GM18498 (cell line): ENCODE measurements at regions not wholly inside any gene's neighbourhood (a gene's known extent, or its start where the extent isn't known, plus 50 kb on each side); places are given as distances from the start of the nearest gene placed in this dataset.

ENCODE experiments used
- ATAC-seq: cut with Tn5 transposase; IDR thresholded peaks from one replicate; pipeline ENCODE4 v1.9.1; 2021; ENCODE audit warnings: mild to moderate bottlenecking, moderate library complexity; ENCODE audit not compliant: unreplicated experiment

DNA sequence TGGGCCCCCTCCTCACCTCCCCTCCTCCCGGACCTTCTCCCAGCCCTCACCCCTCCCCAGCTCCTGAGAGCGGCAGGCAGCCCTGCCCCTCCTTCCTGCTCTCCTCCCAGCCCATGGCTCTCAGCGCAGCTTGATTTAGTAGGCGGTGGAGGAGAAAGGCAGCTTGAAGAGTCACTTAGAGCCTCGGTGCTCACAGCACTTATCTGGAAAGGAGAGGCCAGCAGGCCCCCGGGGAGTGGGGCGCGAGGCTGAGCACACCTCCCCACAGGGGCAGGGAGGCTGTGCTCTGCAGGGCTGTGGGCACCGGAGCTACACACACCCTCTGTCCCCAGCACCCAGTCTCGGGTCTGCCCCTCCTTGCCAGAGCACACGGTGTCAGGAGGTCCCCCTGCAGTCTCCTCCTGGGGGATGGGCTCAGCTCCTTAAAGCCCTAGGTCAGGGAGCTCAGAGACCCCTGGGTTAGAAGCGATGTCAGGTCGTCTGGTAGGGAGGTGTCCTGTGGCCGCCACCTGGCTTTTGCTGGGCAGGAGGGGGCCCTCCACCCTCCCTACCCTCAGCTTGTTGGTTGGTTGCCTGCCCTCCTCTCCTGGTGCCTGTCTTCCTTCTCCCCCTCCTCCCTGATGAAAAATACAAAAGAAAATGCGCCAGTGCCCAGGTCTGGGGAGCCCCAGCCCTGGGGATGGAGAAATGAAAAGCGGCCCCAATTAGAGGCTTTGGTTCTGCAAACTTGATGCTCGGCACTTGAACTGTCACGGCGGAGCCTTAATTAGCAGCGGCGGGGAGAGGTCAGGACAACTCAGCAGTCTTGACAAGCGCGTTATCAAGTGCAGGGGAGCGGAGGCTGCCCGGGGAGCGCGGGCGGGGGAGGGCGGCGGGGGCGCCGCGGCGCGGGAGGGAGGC lies 151.1 kb upstream of the GSE1 start:
- ATAC-seq = no peak

DNA sequence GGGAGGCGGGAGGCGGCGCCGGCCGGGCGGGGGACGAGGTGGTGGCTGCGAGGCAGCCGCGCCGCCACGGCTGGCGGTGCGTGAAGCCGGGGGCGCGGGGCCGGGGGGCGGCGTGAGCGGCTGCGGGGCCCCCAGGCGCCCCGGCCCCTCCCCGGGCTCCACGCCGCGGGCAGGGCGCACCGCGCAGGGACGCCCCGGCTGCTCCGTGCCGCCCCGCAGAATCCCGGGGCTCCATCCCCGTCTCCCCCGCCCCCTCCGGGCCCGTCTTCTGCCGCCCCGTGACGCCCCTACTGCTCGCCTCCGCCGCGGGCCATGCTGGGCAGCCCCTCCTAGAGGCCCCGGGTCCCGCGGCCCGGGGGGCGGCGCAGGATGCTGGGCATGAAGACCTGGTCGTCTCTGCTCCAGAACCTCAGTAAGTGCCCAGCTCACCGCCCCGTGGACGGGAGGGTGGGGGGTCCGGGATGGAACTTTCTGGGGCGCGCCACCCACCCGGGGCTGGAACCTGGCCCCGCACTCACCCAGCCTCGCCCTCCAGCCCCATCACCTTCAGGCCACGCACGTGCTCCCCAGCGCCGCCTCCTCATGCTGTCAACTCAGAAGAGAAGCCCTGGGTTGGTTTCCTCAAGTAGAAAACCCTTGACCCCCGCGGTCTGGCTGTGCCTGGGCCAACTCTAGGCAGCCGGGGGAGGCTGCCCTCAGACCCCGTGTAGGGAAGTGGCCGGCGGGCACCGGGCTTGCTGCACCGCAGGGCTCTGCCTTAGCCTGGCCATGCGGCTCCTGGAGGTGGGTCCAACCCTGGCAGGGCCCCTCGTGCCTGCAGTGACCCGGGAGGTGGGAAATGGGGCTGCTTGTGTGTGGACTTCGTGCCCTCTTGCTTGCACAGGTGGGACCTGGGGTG lies 150.2 kb upstream of the GSE1 start:
- no peak for ATAC-seq

DNA sequence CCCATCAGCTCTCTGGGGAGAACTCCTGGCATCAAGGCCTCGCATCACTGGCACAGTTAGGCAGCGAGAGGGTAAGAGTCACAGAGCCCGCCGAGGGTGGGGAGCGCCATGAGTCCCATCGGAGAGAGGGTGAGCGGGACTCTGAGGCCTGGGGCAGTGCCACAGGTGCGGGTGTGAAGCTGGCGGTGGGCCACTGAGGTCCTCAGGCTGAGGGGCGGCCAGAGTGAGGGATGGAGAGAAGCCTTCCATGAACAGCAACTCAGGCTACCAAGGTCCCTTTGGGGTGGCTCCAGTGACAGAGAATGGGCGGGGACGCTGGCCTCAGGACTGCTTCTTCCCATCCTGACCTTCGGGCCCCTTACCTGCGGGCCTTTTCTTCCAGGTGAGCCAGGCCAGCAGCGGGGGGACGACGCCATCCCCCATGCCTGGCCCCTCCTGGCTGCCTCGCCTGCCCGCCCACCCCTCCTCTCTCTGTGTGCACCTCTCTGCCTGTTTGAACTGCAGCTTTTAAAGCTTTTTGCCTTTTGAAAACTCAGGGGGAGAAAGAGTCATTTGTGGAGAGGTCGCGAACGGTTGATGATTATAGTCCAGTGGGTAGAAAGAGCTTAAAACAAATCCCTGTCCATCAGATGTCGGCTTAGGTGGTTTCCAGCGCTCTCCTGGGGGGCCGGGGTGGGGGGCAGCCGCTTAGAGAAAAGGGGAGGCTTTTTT lies 149.3 kb upstream of the GSE1 start:
- ATAC-seq = no peak

DNA sequence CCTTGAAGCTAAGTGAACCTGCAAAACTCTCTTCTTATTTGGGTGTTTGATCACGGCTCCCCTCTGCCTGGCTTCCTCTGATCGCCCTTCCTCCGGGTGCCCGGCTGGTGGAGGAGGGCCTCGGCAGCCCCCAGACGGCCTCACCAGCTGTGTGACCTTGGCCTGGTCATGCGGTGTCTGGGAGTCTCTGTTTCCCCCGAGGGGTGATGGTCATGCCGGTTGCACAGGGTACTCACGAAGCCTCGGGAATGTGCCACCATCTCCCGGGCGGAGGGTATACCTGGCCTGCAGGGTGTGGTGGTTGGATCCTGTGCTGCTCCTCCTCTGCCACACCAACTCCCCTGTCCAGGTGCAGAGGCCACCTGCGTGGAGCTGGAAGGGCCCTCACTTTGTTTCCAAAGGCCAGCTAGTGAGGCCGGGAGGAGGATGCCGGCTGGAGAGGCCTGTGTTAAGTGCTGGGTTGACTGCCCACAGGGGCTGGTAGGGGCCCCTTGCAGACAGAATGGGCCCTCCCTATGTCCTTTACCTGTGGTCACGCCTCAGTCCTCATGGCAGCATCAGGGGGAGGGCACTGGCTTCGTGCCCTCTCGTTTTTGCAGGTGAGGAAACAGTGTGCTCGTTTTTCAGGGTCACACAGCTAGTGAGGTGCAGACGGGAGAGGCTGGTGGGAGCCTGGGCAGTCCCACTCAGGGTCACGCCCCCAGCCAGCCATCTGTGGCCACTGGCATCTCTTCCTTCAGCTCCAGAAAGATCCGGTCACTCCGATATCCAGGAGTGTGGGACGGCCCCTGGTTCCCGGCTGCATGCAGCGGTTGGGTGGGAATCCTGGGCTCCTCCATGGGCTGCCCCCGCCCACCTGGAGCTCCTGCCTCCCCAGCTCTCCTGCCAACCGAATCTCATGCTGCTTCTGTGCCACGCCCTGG lies 148.5 kb upstream of the GSE1 start:
- ATAC-seq = no peak

DNA sequence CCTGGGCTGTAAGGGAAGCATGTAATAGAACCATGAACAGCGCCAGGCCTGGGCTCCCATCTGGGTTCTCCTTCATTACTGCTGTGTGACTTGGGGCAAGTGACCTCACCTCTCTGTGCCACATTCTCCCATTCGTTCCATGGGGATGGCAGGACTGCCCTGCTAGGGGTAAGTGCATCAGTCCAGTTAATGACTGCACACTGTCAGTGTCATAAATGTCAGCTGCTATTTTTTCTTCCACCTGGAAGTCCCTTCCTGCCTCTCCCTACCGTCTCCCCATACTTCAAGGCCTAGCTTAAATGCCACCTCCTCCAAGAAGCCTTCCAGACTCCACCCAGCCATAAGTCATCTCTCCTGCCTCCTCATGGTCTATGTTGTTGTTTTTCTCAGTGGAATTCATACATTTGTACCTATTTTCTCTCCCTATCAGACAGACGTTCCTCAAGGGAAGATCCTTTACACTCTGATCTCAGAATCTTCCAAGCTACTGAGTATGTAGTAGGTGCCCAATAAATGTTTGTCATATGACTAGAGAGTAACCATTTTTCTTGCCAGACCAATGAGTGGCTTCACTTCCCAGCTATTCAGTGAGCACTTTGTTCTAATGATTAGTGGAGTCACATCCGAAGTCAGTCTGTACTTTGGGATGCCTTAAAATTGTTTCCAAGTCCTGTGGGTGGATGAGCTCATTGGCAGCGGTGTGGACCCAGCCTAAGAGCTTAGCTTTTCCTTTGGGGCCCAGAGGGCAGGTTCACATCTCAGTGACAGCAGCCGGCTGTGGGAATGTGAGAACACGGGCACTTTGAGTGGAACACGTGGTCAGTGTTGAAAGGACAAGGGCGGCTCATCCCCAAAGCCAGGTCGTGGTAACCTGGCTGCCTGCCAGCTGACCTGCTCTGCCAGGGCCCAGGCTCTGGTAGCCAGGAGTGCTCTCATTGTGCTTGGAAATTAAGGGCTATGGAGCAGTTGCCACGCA lies 147.5 kb upstream of the GSE1 start:
- no peak for ATAC-seq

DNA sequence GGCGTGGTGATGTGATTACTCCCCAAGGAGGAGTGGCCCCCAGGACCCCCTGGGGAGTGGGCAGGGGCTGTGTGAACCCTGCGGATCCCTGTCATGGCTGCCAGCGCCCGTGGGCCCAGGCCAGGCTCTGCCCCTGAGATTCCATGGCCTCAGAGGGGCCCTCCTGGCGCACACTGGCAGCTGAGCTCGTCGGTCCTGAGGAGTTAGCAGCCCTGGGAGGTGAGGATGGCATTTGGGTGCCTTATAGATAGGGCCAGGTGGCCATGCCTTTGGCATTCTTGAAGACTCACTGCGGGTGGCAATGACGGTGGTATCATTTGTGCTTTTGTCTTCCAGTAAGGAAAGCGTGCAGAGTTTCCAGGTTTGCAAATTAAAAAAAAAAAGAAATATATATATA lies 146.8 kb upstream of the GSE1 start:
- no peak for ATAC-seq

DNA sequence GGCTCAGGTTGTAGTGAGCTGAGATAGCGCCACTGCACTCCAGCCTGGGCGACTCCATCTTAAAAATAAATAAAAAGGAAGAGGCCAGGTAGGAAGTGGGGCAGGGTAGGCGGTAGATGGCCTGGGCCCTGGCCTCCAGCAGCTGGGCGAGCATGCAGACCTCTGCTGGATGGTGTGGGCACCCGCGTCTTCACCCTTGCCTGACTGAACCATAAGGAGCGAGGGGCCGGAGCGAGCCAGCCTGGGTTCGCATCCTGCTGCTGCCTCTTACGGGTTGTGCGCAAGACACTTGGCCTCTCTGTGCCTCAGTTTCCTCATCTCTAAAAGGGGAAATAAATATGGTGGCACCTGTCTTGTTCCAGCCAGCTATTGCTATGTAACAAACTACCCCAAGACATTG lies 146.1 kb upstream of the GSE1 start:
- no peak for ATAC-seq

DNA sequence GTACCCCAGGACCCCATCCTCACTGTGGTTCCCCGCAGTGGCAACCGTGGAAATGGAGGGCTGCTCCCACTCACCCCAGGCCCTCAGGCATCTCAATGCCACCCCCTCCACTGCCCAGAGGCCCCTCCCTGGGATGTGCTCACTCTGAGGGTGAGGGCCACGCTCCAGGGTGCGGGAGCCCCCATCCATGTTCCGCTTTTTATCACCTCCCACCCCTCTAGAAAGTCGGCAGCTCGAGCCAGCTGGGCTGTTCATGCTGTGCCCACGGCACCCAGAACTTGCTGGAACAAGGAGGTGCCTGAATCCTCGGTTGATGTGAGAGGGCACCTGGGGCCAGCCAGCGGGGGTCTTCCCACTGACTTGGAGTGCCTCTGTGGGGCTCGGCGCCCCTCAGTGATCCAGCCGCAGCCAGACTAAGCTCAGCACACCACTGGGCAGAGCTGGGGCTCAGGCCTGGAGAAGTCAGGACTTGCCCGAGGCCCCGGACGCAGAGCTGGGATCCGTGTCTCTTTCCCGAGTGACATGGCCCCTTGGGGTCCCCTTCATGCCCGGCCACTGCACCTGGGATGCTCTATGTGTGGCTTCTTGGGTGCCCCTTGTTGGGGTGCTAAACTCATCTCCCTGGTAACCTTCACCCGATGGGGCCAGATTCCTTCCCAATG lies 143.1 kb upstream of the GSE1 start:
- no peak for ATAC-seq

DNA sequence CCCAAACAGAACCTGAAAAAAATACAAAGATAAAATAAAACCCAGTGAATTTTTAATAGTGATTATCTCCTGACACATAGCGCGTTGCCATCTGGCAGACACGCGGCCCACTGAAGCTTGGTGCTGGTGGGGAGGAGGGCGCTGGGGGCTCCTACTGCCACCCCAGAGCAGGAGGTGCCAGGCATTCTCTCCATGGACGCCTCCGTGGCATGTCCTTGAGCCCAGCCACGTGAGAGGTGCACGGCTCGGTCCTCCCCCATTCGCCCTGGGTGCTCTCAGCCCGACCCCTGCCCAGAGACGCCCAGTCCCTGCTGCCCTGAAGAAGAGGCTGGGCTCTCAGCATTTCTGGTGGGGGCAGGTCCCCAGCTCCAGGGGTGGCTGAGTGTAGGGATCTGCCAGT lies 142.2 kb upstream of the GSE1 start:
- ATAC-seq = no peak

DNA sequence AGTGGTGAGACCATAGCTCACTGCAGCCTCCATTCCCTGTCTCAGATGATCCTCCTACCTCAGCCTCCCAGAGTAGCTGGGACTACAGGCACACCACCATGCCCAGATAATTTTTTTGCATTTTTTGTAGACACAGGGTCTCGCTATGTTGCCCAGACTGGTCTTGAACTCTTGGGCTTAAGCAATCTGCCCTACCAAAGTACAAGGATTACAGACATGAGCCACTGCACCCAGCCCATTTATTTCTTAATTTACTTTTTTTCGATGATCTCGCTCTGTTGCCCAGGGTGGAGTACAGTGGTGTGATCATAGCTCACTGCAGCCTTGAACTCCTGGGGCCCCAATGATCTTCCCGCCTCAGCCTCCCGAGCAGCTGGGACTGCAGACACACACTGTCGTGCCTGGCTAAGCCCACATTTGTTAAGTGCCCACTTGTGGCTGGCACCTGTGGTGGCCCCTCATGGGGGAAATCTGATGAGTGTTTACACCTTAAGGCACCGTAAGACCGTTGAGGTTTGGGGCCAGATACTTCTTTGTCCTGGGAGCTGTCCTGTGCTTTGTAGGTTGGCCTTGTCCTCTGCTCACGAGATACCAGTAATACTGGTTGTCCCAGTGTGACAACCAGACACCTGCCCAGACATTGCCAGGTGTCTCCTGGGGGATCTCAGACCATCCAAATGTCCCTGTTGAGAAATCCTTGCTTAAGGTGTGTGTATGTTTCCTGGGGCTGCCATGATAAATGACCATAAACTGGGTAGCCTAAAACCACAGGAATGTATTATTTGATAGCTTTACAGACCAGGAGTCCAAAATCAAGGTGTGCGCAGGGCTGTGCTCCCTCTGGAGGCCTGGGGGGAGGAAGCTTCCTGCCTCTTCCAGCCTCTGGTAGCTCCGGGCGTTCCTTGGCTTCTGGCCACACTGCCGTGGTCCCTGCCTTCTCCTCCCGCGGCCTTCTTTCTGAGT lies 141.4 kb upstream of the GSE1 start:
- ATAC-seq = no peak

DNA sequence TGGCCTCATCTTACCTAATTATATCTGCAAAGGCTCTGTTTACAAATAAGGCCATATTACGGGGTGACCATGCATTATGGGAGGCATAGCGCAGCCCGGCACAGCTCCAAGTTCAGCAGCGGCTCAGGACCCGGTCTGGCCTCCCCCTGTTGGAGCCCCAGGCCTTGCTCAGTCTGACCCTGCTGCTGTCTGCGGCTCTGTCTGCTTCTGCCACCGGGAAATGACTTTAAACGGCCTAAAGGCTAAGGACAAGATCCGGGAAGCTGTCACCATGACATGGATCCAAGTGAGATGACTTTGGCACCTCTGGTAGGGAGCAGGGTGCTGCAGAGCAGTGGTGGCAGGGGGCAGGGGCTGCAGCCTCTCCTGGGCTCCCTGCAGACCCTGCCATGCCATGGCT lies 140.6 kb upstream of the GSE1 start:
- ATAC-seq = no peak

DNA sequence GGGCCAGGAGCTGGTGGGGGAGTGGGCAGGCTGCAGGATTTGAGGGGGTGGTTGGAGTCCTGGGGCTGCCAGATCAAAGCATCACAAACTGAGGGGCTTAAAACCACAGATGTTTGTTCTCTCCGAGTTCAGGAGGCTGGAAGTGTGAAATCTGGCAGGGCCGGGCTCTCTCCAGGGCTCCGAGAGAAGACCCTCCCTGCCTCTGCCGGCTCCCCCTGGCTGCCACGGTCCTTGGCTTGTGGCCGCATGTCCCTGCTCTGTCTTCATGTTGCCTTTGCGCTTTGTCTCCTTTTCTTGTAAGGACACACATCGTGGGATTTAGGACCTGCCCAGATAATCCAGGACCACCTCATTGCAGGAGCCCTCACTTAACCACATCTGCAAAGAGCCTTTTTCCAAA lies 139.8 kb upstream of the GSE1 start:
- ATAC-seq = no peak

DNA sequence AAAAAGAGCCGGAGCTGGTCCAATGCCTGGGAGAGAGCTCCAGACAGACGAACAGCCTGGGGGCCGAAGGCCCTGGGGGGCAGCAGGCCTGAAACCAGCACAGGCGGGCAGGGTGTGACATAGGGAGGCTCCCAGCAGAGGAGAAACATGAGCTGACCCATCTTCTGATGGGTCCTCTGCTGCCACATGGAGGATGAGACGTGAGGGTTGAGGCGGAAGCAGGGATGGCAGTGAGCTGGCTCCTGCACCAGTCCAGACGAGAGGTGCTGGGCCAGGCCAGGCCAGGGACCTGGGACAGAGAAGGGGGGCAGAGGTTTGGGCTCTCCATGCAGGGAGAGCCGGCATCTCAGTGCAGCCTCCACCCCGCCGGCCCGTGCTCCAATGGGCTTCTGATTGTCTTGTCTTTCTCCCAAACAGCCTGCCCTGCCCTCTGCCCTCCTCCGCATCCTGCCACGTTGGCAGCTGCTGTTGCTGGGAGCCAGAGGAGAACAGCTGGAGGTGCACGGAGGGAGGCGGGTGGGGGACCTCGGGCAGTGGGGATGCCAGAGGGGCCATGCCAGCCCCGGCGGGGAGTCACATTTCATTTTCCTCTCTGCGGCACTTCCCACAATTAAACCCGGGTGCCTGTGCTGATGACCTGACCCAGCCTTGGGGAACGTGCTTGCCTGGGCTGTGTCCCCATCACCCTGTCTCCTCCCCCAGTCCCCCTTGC lies 139.1 kb upstream of the GSE1 start:
- no peak for ATAC-seq

DNA sequence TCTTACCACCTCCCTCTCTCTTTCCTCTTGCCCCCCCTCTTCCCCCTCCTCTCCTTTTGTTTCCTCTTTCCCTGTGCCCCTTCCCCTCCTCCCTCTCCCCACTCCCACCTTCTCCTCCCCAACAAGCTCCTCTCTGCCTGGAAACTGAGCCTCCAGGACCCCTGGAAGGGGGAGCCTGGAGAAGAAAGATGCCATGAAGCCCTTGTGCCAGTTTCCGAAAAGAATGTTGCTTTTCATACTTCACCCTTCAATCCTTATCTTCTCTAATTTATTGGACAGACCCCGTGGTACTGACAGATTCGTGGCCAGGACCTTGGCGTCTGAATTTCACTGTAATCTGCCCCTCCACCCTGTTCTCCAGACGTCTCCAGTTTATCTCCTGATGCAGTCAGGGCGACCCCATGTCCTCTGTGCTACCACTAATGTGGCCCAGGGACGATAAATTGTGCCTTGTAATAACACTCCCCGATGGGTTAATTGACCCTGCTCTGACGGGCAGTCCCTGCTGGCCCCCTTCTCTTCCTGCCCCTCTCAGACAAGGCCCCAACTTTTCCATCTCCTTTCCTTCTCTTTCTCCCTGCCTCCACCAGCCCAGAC lies 138.4 kb upstream of the GSE1 start:
- ATAC-seq = no peak

DNA sequence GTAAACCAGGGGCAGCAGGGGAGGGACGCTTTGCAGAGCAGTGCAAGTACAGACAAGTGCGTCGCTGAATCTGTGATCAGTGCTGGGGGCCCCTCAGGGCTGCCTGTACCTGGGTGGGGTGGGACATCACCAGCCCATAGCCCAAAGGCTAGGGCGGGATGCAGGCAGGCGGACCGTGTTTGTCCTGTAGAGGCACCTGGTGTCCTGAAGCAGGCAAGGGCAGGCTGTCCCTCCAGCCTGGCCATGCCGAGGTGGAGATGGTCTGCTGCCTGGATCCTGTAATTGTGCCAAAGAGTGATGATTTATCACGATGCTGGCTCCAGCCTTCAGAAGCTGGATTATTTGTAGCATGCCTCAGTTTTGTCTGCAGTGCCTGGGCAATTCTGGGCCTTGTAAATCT lies 137.9 kb upstream of the GSE1 start:
- no peak for ATAC-seq

DNA sequence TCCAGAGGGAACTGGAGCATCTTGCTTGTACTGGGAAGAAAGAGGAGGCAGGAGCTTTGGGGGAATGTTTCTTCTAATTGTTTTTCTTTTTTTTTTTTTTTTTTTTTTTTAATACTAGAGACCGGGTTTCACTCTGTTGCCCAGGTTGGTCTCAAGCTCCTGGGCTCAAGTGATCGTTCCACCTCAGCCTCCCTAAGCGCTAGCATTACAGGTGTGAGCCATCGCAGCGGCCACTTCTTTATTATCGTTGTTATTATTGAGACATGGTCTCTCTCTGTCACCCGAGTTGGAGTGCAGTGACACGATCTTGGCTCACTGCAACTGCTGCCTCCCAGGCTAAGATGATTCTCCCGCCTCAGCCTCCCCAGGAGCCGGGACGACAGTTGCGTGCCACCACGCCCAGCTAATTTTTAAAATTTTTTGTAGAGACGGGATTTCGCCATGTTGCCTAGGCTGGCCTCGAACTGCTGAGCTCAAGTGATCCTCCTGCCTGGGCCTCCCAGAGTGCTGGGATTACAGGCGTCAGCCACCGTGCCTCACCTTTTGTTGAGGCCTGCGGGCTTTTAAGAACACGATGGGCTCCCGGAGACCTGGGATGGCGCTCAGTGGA lies 137.3 kb upstream of the GSE1 start:
- ATAC-seq = no peak
